HG03354 (cell line): ENCODE measurements at regions not wholly inside any gene's neighbourhood (a gene's known extent, or its start where the extent isn't known, plus 50 kb on each side); places are given as distances from the start of the nearest gene placed in this dataset.
"Not testable (repeated sequence)": the region's sequence is repeated elsewhere in the genome, so short reads cannot be mapped to it uniquely, and the experiment has no call there.

ENCODE experiments used
- ATAC-seq: cut with Tn5 transposase; IDR thresholded peaks from one replicate; pipeline ENCODE4 v1.9.1; 2021; ENCODE audit warnings: mild to moderate bottlenecking; ENCODE audit not compliant: unreplicated experiment, poor library complexity, severe bottlenecking

- no peak for ATAC-seq
These were observed 117.4 kb upstream of the ADAMTS9 start for GRCh38 chr3:64805248-64805647.

GRCh38 chr3:64803469-64803868 lies 115.7 kb upstream of the ADAMTS9 start:
- no peak for ATAC-seq

- no peak for ATAC-seq
These were observed 114.7 kb upstream of the ADAMTS9 start for GRCh38 chr3:64802460-64802859.

- ATAC-seq = no peak
These were observed 114.1 kb upstream of the ADAMTS9 start for GRCh38 chr3:64801856-64802255.

- no peak for ATAC-seq
These were observed 111.8 kb upstream of the ADAMTS9 start for GRCh38 chr3:64799606-64800005.

GRCh38 chr3:64798316-64798715 lies 110.5 kb upstream of the ADAMTS9 start:
- ATAC-seq = no peak

GRCh38 chr3:64796607-64797399 lies 109.0 kb upstream of the ADAMTS9 start:
- no peak for ATAC-seq

- no peak for ATAC-seq
These were observed 104.6 kb upstream of the ADAMTS9 start for GRCh38 chr3:64792445-64792844.

GRCh38 chr3:64789111-64789510 lies 101.3 kb upstream of the ADAMTS9 start:
- no peak for ATAC-seq

- ATAC-seq = no peak
These were observed 95.4 kb upstream of the ADAMTS9 start for GRCh38 chr3:64783200-64783599.

- not testable (repeated sequence) for ATAC-seq
These were observed 93.1 kb upstream of the ADAMTS9 start for GRCh38 chr3:64780923-64781322.

- no peak for ATAC-seq
These were observed 85.3 kb upstream of the ADAMTS9 start for GRCh38 chr3:64773137-64773536.

GRCh38 chr3:64766440-64766839 lies 78.6 kb upstream of the ADAMTS9 start:
- ATAC-seq = no peak

GRCh38 chr3:64765947-64766346 lies 78.1 kb upstream of the ADAMTS9 start:
- no peak for ATAC-seq

- no peak for ATAC-seq
These were observed 76.7 kb upstream of the ADAMTS9 start for GRCh38 chr3:64764386-64764929.

- ATAC-seq = no peak
These were observed 76.2 kb upstream of the ADAMTS9 start for GRCh38 chr3:64763980-64764379.

GRCh38 chr3:64761729-64762128 lies 73.9 kb upstream of the ADAMTS9 start:
- ATAC-seq = no peak

- no peak for ATAC-seq
These were observed 72.5 kb upstream of the ADAMTS9 start for GRCh38 chr3:64760258-64760657.

GRCh38 chr3:64759811-64760210 lies 72.0 kb upstream of the ADAMTS9 start:
- ATAC-seq = no peak

- no peak for ATAC-seq
These were observed 68.7 kb upstream of the ADAMTS9 start for GRCh38 chr3:64756398-64756986.

GRCh38 chr3:64748244-64748904 lies 60.6 kb upstream of the ADAMTS9 start:
- no peak for ATAC-seq
